HepG2 (cell line): ENCODE measurements at regions not wholly inside any gene's neighbourhood (a gene's known extent, or its start where the extent isn't known, plus 50 kb on each side); places are given as distances from the start of the nearest gene placed in this dataset.

Source experiments
- ATAD3A ChIP-seq: sonication (generic); formaldehyde crosslinking; IDR thresholded peaks from 2 replicates; pipeline ENCODE4 v1.4.0; 2020; ENCODE audit warnings: missing genetic modification reagents
- GATAD1 ChIP-seq: IDR thresholded peaks from 2 replicates; pipeline ENCODE4 v1.6.1; 2016; ENCODE audit warnings: missing genetic modification reagents, missing compliant biosample characterization
- GMEB2 ChIP-seq: IDR thresholded peaks from 2 replicates; pipeline ENCODE4 v1.6.1; 2016; ENCODE audit warnings: missing biosample characterization, missing genetic modification reagents, low read depth
- NFYC ChIP-seq: IDR thresholded peaks from 2 replicates; pipeline ENCODE4 v1.6.1; 2016; ENCODE audit warnings: missing genetic modification reagents, missing compliant biosample characterization
- PHF8 ChIP-seq: sonication (generic); formaldehyde crosslinking; IDR thresholded peaks from 2 replicates; pipeline ENCODE4 v1.5.0; 2020; ENCODE audit warnings: missing genetic modification reagents
- ZMYM2 ChIP-seq: sonication (generic); formaldehyde crosslinking; IDR thresholded peaks from 2 replicates; pipeline ENCODE4 v1.8.0; 2022; ENCODE audit warnings: mild to moderate bottlenecking, missing genetic modification reagents
- ZNF432 ChIP-seq: sonication (generic); formaldehyde crosslinking; IDR thresholded peaks from 2 replicates; pipeline ENCODE4 v1.5.0; 2020; ENCODE audit warnings: missing genetic modification reagents, mild to moderate bottlenecking, borderline replicate concordance
- ZNF674 ChIP-seq: sonication (generic); formaldehyde crosslinking; IDR thresholded peaks from 2 replicates; pipeline ENCODE4 v1.5.0; 2020; ENCODE audit warnings: low read depth, mild to moderate bottlenecking, missing genetic modification reagents
- TF ChIP-seq, protein P1 (sequence below): sonication (generic); formaldehyde crosslinking; IDR thresholded peaks from 2 replicates; pipeline ENCODE4 v1.4.0; 2020; ENCODE audit warnings: mild to moderate bottlenecking, missing genetic modification reagents
- TF ChIP-seq, protein P2 (sequence below): sonication (generic); formaldehyde crosslinking; IDR thresholded peaks from 2 replicates; pipeline ENCODE4 v1.8.0; 2023; ENCODE audit warnings: mild to moderate bottlenecking, missing genetic modification reagents
- TF ChIP-seq, protein P3 (sequence below): sonication (generic); formaldehyde crosslinking; IDR thresholded peaks from 2 replicates; pipeline ENCODE4 v1.4.0; 2020; ENCODE audit warnings: missing genetic modification reagents, borderline replicate concordance
- TF ChIP-seq, protein P4 (sequence below): sonication (generic); formaldehyde crosslinking; conservative IDR thresholded peaks from 2 replicates; pipeline ENCODE4 v1.8.0; 2022; ENCODE audit warnings: missing genetic modification reagents

DNA sequence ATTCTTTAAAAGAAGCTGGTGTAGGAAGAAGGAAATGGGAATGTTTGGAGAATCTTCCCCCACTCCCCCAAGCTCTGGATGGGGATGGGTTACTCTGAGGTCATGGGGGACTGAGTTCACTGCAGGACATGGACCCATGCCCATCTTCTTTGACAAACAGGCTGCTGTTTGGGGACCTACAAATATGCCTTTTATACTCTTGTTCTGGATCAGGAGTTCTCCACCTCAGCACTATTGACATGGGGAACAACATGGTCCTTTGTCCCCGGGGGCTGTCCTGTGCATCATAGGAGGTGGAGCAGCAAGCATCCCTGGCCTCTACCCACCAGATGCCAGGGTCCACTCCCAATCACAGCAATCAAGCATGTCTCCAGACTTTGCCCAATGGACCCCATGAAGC, 365.8 kb upstream of the C1orf174 start (continued):
- TF ChIP-seq, protein P1, sequence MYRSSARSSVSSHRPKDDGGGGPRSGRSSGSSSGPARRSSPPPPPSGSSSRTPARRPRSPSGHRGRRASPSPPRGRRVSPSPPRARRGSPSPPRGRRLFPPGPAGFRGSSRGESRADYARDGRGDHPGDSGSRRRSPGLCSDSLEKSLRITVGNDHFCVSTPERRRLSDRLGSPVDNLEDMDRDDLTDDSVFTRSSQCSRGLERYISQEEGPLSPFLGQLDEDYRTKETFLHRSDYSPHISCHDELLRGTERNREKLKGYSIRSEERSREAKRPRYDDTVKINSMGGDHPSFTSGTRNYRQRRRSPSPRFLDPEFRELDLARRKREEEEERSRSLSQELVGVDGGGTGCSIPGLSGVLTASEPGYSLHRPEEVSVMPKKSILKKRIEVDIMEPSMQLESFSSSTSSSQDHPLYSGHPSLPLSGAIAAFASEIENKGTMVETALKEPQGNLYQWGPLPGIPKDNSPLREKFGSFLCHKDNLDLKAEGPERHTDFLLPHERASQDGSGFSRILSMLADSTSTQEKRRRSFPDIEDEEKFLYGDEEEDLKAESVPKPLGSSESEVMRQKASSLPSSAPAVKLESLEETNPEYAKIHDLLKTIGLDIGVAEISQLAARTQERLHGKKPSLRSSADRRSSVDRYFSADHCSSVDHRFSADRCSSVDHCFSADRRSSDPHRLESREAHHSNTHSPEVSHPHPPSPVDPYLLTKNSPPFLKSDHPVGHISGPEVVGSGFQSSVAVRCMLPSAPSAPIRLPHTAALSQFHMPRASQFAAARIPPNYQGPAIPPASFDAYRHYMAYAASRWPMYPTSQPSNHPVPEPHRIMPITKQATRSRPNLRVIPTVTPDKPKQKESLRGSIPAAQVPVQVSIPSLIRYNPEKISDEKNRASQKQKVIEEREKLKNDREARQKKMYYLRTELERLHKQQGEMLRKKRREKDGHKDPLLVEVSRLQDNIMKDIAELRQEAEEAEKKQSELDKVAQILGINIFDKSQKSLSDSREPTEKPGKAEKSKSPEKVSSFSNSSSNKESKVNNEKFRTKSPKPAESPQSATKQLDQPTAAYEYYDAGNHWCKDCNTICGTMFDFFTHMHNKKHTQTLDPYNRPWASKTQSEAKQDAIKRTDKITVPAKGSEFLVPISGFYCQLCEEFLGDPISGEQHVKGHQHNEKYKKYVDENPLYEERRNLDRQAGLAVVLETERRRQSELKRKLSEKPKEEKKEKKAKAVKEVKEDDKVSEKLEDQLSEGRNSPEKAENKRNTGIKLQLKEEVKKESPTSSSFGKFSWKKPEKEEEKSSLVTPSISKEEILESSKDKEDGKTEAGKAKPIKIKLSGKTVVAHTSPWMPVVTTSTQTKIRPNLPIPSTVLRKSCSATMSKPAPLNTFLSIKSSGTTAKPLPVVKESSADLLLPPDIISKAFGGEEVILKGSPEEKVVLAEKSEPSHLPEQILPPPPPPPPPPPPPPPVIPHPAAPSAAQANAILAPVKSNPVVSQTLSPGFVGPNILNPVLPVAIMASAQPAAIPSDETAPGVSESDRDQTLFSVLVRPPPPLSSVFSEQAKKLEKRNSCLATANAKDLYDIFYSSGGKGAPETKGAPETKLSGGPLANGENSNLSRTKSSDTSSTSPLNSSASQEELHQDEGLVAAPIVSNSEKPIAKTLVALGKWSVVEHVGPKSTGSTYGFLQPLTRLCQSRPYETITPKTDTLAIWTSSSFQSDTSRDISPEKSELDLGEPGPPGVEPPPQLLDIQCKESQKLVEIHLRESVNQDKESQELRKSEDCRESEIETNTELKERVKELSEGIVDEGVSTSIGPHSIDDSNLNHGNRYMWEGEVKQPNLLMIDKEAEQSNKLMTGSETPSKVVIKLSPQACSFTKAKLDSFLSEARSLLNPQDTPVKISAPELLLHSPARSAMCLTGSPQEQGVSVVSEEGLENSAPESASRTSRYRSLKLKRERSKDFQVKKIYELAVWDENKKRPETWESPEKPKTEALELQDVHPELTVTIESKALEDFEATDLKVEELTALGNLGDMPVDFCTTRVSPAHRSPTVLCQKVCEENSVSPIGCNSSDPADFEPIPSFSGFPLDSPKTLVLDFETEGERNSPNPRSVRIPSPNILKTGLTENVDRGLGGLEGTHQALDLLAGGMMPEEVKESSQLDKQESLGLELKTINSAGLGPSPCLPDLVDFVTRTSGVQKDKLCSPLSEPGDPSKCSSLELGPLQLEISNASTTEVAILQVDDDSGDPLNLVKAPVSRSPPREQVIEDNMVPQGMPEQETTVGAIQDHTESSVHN (CRISPR knock-in tag), result no peak
- TF ChIP-seq GMEB2 (CRISPR knock-in tag), result no peak
- TF ChIP-seq, protein P2, sequence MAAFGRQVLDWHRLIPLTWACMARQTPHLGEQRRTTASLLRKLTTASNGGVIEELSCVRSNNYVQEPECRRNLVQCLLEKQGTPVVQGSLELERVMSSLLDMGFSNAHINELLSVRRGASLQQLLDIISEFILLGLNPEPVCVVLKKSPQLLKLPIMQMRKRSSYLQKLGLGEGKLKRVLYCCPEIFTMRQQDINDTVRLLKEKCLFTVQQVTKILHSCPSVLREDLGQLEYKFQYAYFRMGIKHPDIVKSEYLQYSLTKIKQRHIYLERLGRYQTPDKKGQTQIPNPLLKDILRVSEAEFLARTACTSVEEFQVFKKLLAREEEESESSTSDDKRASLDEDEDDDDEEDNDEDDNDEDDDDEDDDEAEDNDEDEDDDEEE (CRISPR knock-in tag), result no peak
- no peak for TF ChIP-seq ZMYM2
- TF ChIP-seq ZNF674 (CRISPR knock-in tag), result no peak
- no peak for TF ChIP-seq ZNF432 (CRISPR knock-in tag)
- TF ChIP-seq, protein P3, sequence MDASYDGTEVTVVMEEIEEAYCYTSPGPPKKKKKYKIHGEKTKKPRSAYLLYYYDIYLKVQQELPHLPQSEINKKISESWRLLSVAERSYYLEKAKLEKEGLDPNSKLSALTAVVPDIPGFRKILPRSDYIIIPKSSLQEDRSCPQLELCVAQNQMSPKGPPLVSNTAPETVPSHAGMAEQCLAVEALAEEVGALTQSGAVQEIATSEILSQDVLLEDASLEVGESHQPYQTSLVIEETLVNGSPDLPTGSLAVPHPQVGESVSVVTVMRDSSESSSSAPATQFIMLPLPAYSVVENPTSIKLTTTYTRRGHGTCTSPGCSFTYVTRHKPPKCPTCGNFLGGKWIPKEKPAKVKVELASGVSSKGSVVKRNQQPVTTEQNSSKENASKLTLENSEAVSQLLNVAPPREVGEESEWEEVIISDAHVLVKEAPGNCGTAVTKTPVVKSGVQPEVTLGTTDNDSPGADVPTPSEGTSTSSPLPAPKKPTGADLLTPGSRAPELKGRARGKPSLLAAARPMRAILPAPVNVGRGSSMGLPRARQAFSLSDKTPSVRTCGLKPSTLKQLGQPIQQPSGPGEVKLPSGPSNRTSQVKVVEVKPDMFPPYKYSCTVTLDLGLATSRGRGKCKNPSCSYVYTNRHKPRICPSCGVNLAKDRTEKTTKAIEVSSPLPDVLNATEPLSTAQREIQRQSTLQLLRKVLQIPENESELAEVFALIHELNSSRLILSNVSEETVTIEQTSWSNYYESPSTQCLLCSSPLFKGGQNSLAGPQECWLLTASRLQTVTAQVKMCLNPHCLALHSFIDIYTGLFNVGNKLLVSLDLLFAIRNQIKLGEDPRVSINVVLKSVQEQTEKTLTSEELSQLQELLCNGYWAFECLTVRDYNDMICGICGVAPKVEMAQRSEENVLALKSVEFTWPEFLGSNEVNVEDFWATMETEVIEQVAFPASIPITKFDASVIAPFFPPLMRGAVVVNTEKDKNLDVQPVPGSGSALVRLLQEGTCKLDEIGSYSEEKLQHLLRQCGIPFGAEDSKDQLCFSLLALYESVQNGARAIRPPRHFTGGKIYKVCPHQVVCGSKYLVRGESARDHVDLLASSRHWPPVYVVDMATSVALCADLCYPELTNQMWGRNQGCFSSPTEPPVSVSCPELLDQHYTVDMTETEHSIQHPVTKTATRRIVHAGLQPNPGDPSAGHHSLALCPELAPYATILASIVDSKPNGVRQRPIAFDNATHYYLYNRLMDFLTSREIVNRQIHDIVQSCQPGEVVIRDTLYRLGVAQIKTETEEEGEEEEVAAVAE (CRISPR knock-in tag), result no peak
- TF ChIP-seq, protein P4, sequence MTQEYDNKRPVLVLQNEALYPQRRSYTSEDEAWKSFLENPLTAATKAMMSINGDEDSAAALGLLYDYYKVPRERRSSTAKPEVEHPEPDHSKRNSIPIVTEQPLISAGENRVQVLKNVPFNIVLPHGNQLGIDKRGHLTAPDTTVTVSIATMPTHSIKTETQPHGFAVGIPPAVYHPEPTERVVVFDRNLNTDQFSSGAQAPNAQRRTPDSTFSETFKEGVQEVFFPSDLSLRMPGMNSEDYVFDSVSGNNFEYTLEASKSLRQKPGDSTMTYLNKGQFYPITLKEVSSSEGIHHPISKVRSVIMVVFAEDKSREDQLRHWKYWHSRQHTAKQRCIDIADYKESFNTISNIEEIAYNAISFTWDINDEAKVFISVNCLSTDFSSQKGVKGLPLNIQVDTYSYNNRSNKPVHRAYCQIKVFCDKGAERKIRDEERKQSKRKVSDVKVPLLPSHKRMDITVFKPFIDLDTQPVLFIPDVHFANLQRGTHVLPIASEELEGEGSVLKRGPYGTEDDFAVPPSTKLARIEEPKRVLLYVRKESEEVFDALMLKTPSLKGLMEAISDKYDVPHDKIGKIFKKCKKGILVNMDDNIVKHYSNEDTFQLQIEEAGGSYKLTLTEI (CRISPR knock-in tag), result no peak
- TF ChIP-seq PHF8, result no peak
- no peak for TF ChIP-seq NFYC
- no peak for TF ChIP-seq GATAD1 (CRISPR knock-in tag)
- no peak for TF ChIP-seq ATAD3A (CRISPR knock-in tag)
